WTC11 (cell line): ENCODE measurements at regions not wholly inside any gene's neighbourhood (a gene's known extent, or its start where the extent isn't known, plus 50 kb on each side); places are given as distances from the start of the nearest gene placed in this dataset.
"Not testable (repeated sequence)": the region's sequence is repeated elsewhere in the genome, so short reads cannot be mapped to it uniquely, and the experiment has no call there.

ENCODE experiments used
- ATAC-seq: fragments of 200-7000 bp; cut with Tn5 transposase; 2 replicates; pipeline ENCODE4 v1.10.0; 2021; ENCODE audit warnings: mild to moderate bottlenecking, moderate library complexity
- CTCF ChIA-PET: fragments of 300-600 bp; sonication (Branson Sonifier 250); formaldehyde crosslinking; loops from one replicate; lab custom pipeline; 2021; ENCODE audit warnings: antibody characterized with exemption; lab: Charles Lee
- POLR2A ChIA-PET: fragments of 350-600 bp; sonication (Branson Sonifier 250); formaldehyde crosslinking; loops from one replicate; lab custom pipeline; 2021; ENCODE audit warnings: antibody characterized with exemption; lab: Charles Lee
- DNase-seq: peaks from one replicate; pipeline ENCODE4 v3.0.0; 2021; ENCODE audit warnings: low spot score
- H3K27ac Mint-ChIP-seq: 2 replicates; pipeline ENCODE4 v1.8.0; 2021; ENCODE audit warnings: mixed read lengths
- H3K27me3 Mint-ChIP-seq: 2 replicates; pipeline ENCODE4 v1.8.0; 2021; ENCODE audit warnings: low read depth, mild to moderate bottlenecking, moderate library complexity, mixed read lengths
- H3K36me3 Mint-ChIP-seq: 2 replicates; pipeline ENCODE4 v1.8.0; 2021; ENCODE audit warnings: mixed read lengths
- H3K4me1 Mint-ChIP-seq: 2 replicates; pipeline ENCODE4 v1.8.0; 2022; ENCODE audit warnings: mixed read lengths
- H3K4me3 Mint-ChIP-seq: 2 replicates; pipeline ENCODE4 v1.8.0; 2021; ENCODE audit warnings: mild to moderate bottlenecking, moderate library complexity, mixed read lengths
- H3K9me3 Mint-ChIP-seq: 2 replicates; pipeline ENCODE4 v1.8.0; 2021; ENCODE audit warnings: mixed read lengths
- AR ChIP-seq: fragments of 250-450 bp; sonication (Bioruptor Pico); IDR thresholded peaks from 2 replicates; pipeline ENCODE4 v1.9.0; 2021; ENCODE audit warnings: mild to moderate bottlenecking
- ATF2 ChIP-seq: sonication (generic); formaldehyde crosslinking; IDR thresholded peaks from 2 replicates; pipeline ENCODE4 v1.8.1; 2022; ENCODE audit warnings: low read depth, missing genetic modification reagents, borderline replicate concordance
- CDX4 ChIP-seq: fragments of 250-450 bp; sonication (Bioruptor Pico); IDR thresholded peaks from 2 replicates; pipeline ENCODE4 v1.9.0; 2021; ENCODE audit warnings: moderate library complexity, mild to moderate bottlenecking, inconsistent platforms, borderline replicate concordance
- EMX1 ChIP-seq: fragments of 250-450 bp; sonication (Bioruptor Pico); IDR thresholded peaks from 2 replicates; pipeline ENCODE4 v1.8.0; 2021; ENCODE audit warnings: mild to moderate bottlenecking
- ERG ChIP-seq: fragments of 250-450 bp; sonication (Bioruptor Pico); IDR thresholded peaks from 2 replicates; pipeline ENCODE4 v1.8.0; 2021; ENCODE audit warnings: mild to moderate bottlenecking
- JAZF1 ChIP-seq: fragments of 250-450 bp; sonication (Bioruptor Pico); IDR thresholded peaks from 2 replicates; pipeline ENCODE4 v1.9.0; 2021; ENCODE audit warnings: moderate library complexity, mild to moderate bottlenecking, inconsistent platforms
- PREB ChIP-seq: sonication (generic); formaldehyde crosslinking; IDR thresholded peaks from 2 replicates; pipeline ENCODE4 v1.8.1; 2022; ENCODE audit warnings: mild to moderate bottlenecking, missing genetic modification reagents, moderate library complexity, borderline replicate concordance
- TP53 ChIP-seq: sonication (generic); formaldehyde crosslinking; IDR thresholded peaks from 2 replicates; pipeline ENCODE4 v1.8.1; 2023; ENCODE audit warnings: mild to moderate bottlenecking, missing genetic modification reagents
- ZNF121 ChIP-seq: sonication (generic); formaldehyde crosslinking; IDR thresholded peaks from 2 replicates; pipeline ENCODE4 v1.8.0; 2023; ENCODE audit warnings: missing genetic modification reagents
- ZNF263 ChIP-seq: sonication (generic); formaldehyde crosslinking; IDR thresholded peaks from 2 replicates; pipeline ENCODE4 v1.8.1; 2022; ENCODE audit warnings: low read depth, mild to moderate bottlenecking, moderate library complexity, missing genetic modification reagents
- ZNF396 ChIP-seq: fragments of 250-450 bp; sonication (Bioruptor Pico); IDR thresholded peaks from 2 replicates; pipeline ENCODE4 v1.8.0; 2021; ENCODE audit warnings: mild to moderate bottlenecking, moderate library complexity, borderline replicate concordance
- ZNF423 ChIP-seq: fragments of 250-450 bp; sonication (Bioruptor Pico); IDR thresholded peaks from 2 replicates; pipeline ENCODE4 v2.1.2; 2022; ENCODE audit warnings: mild to moderate bottlenecking, moderate library complexity

GRCh38 chr15:87645723-87646122, 610.8 kb downstream of the NTRK3 start (continued):
- no peak for TF ChIP-seq PREB (CRISPR knock-in tag)
- no peak for TF ChIP-seq ATF2 (CRISPR knock-in tag)
- TF ChIP-seq ZNF396 (CRISPR knock-in tag) = no peak
- no peak for TF ChIP-seq ERG (CRISPR knock-in tag)
- TF ChIP-seq ZNF121 (CRISPR knock-in tag) = no peak

- ATAC-seq, POLR2A ChIA-PET, H3K27me3 Mint-ChIP-seq, H3K36me3 Mint-ChIP-seq, H3K9me3 Mint-ChIP-seq, CTCF ChIA-PET, H3K4me3 Mint-ChIP-seq, H3K27ac Mint-ChIP-seq, DNase-seq: not testable (repeated sequence)
- peaks cover 17% of the 10 kb centered on the region for H3K4me1 Mint-ChIP-seq
Observed at GRCh38 chr15:87642997-87643396, 613.5 kb downstream of the NTRK3 start.

- H3K36me3 Mint-ChIP-seq = no peaks in the 10 kb centered on the region
- peaks cover 10% of the 10 kb centered on the region for H3K4me1 Mint-ChIP-seq
- ATAC-seq (peak; percentile 26; the same call in 1 of the 2 replicates), DNase-seq (no peak)
- ChIA-PET CTCF (interaction anchor here (1.9 kb wide), 1 partner anchor 16 kb away, joined by 6 read pairs; no protein-coding TSS in a partner anchor), POLR2A (no interaction called here)
- H3K27me3 Mint-ChIP-seq = no peaks in the 10 kb centered on the region; the same call in 1 of the 2 replicates
- no peak overlapping the region for H3K27ac Mint-ChIP-seq
- no peak overlapping the region for H3K4me3 Mint-ChIP-seq
- no peaks in the 10 kb centered on the region; the same call in 1 of the 2 replicates for H3K9me3 Mint-ChIP-seq
- TF ChIP-seq ZNF423 (CRISPR knock-in tag) (peak; percentile 40; the same call in 1 of the 2 replicates), ZNF263 (CRISPR knock-in tag) (no peak)
Observed at GRCh38 chr15:87639305-87640011, 617.1 kb downstream of the NTRK3 start.

- peaks cover 10% of the 10 kb centered on the region for H3K4me1 Mint-ChIP-seq
- no peak overlapping the region for H3K27ac Mint-ChIP-seq
- ChIA-PET CTCF (interaction anchor here (1.9 kb wide), 1 partner anchor 15 kb away, joined by 6 read pairs; no protein-coding TSS in a partner anchor), POLR2A (no interaction called here)
- H3K4me3 Mint-ChIP-seq = no peak overlapping the region
- H3K9me3 Mint-ChIP-seq = no peaks in the 10 kb centered on the region; the same call in 1 of the 2 replicates
- ATAC-seq (no peak), DNase-seq (no peak)
- no peaks in the 10 kb centered on the region; the same call in 1 of the 2 replicates for H3K27me3 Mint-ChIP-seq
- H3K36me3 Mint-ChIP-seq = no peaks in the 10 kb centered on the region
- TF ChIP-seq CDX4 (no peak), AR (no peak), TP53 (CRISPR knock-in tag) (no peak), JAZF1 (no peak), EMX1 (no peak)
Observed at GRCh38 chr15:87638554-87639083, 617.9 kb downstream of the NTRK3 start.
